HT1080 (cell line): ENCODE measurements at regions not wholly inside any gene's neighbourhood (a gene's known extent, or its start where the extent isn't known, plus 50 kb on each side); places are given as distances from the start of the nearest gene placed in this dataset.
A peak's percentile ranks its signal among the peaks of the same experiment; 100 is the strongest.

Experiments
- DNase-seq: peaks from one replicate; pipeline ENCODE4 v3.0.0-alpha.2; 2015; ENCODE audit warnings: low read depth

DNA sequence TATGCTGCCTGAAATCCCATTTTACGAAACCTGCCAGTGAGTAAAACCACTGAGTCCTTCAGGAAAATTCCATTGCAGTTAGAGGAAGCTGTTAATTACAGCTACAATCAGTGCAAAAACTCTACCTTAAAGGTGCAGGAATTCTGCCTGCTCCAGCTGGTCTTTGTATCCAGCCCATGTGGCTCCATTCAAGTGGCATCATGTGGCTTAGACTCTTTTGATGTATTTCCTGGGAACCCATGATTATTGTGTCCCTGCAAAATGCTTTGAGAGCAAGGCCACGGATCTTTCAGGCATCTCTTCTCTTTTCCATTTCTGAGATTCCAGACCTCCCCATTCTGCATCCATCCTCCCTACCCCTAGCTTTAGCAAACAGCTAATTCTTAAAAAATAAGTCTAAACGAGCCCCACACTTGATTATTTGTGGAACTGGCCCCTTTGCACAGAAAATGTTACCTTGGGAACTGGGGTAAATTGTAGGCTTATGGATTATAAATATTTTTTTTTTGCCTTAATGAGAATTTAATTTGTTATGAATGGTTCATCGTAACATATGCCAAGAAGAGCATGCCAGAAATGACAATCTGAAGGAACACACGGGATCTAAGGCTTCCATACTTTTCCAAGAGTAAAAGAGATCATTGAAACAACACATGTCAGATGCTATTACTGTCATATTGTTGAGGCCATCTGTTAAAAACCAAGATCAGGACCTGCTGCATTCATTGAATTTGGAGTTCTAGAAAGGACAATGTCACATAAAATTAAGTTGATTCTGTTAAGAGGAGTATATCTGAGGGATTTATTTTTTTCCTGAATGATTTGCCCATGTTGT lies 144.6 kb downstream of the TPH2 start:
- DNase-seq, result no peak

DNA sequence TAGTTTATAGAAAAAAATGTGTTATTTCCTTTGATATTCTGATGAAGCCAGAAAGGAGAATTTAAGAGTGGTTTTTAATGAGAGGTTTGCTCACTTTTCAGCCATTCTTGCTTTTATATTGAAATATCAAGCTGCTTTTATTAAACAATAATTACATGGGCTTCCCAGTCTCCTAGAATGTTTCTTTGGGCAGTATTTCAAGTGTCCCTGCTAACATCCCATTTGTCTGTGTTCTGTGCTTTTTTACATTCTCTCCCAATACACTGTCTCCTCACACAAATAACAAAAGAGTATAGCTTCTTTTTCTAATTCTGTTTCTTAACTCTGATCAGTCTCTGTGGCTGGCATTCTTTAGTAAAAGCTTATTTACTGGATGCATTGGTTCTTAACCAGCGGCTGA lies 145.4 kb downstream of the TPH2 start:
- DNase-seq, result no peak

DNA sequence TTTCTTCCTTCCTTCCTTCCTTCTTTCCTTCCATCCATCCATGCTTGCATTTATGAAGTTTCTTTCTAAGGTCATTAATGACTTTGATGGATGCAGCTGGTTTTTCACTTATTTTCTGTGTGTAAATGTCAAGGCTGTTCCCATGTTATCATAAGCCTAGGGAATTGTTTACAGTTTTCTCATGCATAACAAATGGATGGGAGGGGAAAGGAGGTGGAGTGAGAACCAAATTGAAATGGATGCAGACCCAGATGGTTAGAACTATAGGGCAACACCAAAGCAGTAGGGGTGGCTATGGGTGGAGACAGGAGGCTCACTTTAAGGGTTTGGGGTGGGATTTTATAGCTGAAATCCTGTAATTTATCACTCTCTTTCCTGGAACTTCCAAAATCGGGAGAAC lies 146.2 kb downstream of the TPH2 start:
- no peak for DNase-seq

DNA sequence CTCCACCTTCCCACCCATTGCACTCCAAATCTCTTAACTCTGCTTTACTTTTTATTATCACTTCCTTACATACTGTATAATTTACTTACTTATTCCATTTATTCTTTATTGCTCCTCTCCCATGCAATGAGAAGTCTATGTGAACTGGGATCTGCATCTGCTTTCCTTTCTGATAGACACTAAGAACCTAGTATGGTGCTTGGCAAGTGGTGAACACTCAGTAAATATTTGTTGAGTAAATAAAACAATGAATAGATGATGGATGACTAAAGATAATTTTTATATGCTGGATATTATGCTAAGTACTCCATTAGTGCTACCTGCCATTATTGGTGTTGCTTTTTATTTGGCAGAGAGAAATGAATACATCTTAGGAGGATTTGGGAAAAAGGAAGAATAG lies 151.0 kb downstream of the TPH2 start:
- no peak for DNase-seq

DNA sequence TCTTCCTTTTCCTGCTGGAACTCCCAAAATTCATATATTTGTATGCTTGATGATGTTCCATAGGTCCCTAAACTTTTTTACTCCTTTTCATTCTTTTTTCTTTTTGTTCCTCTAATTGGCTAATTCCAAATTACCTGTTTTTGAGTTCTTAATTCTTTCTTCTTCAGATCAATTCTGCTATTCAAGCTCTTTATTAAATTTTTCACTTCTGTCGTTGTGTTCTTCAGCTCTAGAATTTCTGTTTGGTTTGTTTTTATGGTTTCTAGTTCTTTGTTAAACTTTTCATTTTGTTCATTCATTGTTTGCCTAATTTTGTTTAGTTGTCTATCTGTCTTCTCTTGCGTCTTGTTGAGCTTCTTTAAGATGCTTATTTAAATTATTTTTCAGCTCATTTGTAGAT lies 154.8 kb downstream of the TPH2 start:
- no peak for DNase-seq

DNA sequence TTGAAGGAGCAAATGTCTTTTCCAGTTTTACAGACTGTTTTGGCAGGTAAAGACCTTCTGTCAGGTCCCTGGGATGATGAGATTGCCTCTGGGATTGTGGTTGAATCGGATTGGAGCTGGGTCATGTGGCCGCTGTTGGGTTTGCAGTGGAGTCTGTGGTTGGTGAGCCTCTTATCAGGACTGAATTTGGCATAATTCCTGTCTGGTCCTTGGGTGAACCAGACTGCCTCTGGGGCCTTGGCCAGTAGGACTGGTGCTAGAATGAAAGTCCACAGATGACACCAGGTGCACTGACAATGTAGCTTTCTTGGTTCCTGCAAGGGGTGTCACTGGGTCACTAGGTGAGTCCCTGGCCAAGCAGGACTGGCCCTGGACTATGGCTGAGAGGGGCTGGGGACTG lies 155.3 kb downstream of the TPH2 start:
- DNase-seq, result no peak

DNA sequence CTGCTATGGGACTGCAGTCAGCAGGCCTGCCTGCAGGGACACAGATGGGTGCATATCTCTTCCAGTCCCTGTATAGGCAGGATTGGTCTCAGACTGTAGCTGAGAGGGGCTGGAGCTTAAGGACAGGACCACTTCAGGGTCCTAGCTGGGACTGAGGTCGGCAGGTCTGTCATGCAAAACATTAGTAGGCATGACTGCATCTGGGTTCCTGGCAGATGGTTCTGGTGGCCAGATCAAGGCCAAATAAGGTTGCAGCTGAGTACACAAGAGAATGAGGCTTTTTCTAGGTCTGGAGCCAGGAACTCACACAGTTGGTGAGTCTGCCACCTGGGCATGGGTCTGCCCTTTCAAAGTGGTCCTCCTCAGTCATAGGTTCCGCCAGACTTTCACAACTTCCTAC lies 155.8 kb downstream of the TPH2 start:
- no peak for DNase-seq

DNA sequence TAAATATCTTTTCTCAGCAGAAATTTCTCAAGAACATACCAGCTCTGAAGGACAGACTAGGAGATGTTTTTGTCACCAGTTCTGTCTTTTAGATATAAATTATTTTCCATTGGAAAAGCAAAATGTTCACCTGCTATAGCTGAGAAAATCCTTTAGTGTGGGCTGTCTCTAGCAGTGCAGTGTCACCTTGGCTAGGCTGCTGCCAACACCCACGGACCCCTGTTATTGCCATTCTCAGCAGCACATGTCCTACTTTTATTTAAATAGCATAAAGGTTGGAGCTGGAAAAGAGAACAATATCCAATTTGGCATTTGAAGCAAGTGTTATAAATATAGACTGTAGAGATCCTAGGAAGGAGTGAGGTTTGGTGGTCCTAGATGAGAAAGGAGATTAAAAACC lies 156.4 kb downstream of the TPH2 start:
- no peak for DNase-seq

DNA sequence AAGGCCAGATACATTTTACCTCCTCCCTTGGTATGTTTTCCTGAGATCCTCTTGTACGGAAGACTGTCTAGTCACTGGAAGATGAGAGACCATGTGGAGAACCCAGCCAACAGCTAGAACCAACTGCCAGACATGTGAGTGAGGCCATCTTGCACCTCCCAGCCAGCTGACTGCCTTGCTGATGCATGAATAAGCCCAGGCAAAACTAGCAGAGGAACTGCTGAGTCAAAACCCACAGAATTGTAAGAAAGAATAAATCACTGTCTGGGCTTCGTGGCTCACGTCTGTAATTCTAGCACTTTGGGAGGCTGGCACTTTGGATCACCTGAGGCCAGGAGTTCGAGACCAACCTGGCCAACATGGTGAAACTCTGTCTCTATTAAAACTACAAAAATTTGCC lies 160.0 kb downstream of the TPH2 start:
- peak; percentile 51 for DNase-seq

DNA sequence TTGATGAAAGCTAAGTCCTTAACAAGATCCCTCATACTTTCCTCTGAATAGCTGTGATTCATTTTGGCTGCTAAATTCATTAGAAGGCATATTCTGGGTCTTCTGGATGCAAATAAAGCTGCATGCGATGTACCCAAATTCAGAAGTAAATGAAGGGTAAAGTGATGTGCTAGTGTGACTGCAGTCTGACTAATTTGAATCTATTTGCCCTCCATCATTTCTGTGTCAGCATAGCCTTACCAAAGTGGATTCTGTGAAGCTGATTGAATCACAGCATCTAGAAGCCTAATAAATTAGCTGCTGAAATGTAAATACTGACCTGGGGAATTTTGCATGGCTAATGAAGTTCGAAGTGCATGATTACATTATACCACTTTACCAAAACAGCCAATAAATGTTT lies 162.2 kb downstream of the TPH2 start:
- no peak for DNase-seq

DNA sequence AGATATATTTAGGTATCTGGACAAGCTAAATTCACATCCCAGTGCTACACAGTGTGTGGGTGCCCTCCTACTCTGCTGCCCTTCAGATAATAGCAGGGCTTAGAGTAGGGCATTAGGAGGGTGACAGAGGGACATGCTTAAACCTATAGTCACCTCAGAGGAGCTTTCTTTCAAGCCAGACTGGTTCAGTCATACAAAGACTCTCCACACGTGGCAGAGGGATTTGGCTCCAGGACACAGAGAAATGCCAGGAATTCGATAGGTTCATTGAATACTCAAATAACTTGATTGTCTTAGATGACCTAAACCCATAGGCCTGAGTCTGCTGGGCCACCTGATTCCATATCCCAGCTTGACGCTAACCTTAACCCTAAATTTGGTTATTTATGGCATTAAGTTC lies 163.5 kb downstream of the TPH2 start:
- no peak for DNase-seq

DNA sequence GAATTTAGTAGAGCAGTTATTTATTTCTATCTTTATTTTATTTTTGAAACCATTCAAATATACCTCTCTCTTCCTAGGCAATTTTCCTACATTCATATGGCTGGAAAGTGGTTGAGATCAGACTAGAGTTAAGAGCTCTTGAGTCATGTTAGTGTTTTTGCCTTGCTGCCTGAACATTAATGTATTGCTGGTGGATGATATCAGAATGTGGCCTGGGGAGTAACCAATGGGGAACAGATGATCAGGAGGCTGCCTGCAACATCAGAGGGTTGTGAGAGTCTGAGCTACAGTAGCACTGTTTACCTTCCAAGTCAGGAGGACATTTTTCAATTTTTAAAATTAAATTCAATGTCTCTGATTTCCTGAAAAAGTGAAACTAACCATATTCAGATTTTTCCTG lies 166.3 kb upstream of the TRHDE start:
- no peak for DNase-seq

DNA sequence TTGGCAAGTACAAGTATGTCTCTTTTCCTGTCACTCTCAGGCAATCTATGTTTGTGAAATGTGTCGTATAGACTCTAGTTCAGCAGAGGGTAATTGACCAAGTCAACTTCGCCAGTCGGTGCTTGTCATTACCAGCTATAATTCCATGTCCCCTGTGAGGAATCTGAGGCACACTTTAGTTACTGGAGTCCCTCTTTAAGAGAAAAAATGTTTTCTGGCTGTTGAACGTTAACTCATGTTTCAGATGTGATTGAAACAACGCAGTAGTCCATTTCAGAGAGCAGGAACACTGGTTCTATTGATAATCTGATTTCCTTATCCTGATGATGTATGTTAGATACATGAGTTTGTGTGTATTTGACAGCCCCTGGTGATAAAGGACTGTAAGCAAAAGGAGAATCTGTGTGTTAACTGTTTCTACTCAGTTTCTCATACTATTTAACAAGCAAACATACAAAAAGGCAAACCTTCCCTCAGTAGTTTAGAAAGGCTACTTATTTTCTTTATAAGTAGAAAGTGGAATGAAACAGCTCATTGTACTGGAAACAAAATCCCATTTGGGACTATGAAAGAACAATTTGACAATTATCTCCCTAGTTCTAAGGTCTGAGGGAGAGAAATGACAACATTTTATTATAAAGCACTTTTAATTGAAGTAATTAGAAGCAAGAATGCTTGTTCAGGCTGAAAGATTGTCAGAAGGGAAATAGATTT lies 161.1 kb upstream of the TRHDE start:
- DNase-seq, result no peak

DNA sequence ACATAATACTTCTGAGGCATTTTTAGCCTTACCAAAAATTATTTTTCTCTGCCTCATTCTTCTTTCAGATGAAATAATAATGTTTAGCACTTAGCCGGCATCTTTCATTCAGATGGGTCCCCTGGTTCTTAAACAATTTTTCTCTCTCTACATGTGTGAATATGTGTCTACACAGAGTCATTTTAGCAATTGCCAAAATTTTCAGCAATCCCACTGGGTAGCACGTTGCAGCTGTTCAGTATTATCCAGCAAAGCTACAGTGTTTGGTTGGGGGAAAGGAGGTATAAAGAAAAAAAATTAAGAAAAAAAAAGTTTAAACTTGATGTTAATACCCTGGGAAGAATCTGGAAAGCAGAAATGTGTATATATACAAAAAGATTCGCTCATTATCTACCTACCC lies 160.5 kb upstream of the TRHDE start:
- DNase-seq, result no peak

DNA sequence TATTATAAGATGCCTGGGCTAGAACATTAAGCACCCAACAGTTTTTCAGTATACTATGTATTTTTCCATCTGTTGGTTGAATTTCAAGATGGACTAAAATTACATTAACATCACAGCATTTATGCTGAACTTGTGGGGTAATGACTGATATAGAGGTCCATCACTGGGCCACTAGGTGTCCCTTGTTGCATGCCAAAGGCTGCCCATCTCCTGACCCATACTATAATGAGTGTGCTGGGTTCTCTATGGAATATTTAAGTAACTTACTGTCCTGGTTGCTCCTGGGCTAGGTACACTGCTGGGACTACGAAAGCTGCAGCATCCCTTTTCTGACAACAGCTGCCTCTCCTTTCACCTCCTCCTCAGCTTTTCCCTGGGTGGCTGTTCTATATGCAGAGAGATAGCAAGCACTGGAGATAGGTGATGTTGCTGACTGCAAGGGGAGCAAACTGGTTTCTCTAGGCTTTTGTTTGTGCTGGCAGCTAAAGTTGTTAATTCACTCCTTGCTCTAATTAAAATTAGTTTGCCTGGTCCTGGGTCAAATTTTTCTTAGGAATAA lies 138.6 kb upstream of the TRHDE start:
- DNase-seq, result peak; percentile 15

DNA sequence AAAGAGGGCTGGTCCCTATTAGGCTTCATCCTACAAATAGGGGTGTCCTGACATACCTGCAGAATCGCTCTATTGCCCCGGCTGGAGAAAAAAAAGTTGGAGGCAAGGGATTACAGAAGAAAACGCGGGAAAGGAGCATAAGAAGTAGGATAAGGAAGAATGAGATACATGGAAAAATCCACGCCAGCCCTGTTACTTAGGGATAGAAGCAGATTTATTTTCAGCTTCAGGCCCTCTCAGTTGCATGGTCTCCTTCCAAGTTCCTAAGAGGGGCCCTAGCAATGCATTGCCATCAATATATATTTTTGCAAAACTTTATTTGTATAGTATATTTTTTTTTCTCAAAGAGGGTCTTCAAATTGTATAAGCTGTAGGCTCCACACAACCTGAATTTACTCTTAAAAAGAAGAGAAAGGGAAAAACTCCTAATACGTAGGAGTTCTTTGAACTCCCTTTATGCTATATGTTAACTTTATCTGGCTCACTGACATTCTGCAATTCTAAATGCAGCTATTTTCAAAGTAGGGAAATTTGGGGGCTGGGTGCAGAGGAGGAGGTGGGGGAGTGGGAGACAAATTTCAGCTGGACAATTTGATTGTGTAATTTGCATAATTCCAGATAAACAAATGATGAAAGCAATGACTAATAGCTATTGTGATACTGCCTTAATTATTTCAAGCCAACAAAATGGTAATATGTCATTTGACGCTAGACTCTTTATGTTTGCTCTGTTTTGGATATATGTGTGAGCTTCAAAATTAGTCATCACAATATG lies 137.7 kb upstream of the TRHDE start:
- DNase-seq, result no peak

DNA sequence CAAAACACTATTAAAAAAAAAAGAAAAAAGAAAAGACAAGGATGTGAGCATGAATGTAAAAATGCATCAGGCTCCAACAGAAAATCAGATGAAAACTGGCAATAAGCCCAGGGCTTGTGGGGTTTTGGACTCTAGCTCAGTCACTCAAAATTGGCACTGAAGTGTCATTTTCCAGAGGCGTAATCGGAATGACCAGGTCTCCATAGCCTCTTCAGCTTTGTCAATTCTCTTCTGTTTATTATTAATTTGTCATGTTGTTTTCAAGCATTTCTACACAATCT lies 137.2 kb upstream of the TRHDE start:
- DNase-seq, result peak; percentile 7

DNA sequence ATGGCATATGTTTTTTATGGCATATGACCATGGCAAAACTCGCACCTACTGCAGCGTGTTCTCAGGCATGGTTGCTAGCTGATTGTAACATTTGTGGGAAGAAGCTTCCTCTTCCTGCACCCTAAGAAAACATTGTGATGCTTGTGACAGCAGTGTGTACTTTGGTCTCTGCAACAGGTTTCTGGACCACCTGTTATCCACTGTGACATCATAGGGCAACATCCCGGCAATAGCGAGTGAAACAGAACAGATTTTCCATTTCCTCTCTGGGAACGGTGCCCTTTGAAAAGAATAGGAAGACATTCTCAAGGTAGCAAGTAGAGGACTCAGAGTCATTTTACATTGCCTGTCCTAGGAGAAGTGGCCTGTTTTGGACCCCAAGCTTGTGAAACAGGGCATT lies 135.4 kb upstream of the TRHDE start:
- DNase-seq, result no peak

DNA sequence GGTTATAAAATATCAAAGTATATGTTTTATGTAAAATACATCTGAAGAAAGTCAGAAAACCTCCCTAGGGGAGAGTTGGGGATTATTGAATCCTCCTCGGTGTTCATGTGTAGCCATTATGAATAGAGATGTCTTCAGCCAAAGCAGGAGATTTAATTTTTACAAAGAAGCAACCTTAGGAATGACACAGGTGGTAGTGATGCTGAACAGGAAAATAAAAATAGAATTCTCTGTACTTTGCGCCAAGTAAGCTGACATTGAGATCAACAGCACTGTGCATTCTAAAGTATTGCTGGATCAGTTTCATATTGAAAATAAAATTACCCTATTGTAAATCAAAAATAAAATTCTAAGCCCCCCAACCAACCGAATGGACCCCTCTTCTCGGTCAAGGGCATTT lies 132.8 kb upstream of the TRHDE start:
- no peak for DNase-seq

DNA sequence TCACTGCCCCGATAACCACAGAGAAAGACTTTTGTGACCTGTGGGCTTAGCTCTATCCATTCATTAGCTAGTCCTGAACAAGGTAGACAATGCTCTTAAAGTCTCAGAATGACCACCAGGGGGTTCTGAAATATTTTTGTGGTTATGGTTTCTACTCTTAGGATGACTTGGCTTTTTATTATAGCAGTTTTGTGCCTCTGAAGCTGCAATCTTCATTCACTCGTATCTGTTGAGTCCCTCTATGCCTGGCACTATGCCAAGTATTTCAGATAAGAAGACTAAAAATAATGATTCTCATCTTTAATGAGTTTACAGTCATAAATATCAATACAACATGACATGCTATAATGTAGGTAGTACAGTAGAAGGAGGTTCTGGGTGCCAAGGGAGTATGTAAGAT lies 130.8 kb upstream of the TRHDE start:
- DNase-seq, result peak; percentile 37

DNA sequence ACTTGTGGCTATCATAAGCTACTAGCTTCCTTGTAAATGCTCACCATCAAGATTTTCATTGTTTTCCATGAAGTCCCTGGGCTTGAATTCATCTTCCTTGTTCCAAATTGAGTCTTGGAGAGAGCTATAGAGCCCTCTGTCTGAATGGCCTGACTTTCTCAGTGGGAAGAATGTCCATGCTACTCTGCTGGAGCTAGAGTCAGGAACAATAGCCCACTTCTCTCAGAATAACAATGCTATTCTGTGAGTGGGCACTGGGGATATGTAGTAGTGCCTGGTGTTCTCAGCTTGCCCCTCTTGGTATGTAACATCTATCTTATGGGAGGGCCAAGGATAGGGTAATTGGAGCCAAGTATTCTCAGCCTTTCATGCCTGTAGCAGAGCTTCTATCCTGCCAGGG lies 127.6 kb upstream of the TRHDE start:
- no peak for DNase-seq

DNA sequence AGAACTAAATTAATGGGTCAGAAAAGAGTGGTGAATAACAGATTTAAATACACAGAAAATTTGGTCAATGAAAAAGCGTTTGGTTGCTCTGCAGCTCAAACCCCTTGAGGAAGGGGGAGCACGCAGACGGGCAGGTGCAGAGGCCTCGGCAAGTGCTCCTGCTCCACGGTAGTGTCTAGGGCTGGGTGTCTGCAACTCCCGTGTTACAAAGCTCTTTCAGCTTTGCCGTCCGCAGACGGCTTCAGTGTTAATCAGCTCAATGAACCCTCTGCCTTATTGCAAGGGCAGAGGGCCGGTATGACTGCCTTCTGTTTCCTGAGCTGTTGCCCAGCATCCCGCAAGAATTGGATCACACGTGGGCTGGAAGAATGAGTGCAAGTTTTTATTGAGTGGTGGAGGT lies 125.7 kb upstream of the TRHDE start:
- no peak for DNase-seq
